ENCODE measurements at regions not wholly inside any gene's neighbourhood (a gene's known extent, or its start where the extent isn't known, plus 50 kb on each side); places are given as distances from the start of the nearest gene placed in this dataset.

GRCh38 chr15:47504624-47505256 lies 212.6 kb upstream of the SEMA6D start:
- H3K4me1 ChIP-seq (ENCODE audit: control extremely low read depth in 1 of 4, control insufficient read depth in 4 of 4, insufficient read depth in 4 of 4, low read length in 3 of 4), result peaks cover 18 to 38% (median 32%) of the 10 kb centered on the region in 4 experiments
- H3K36me3 ChIP-seq (ENCODE audit: control insufficient read depth in 4 of 4, insufficient read depth in 4 of 4, low read length in 3 of 4), result no peaks in the 10 kb centered on the region
- DNase-seq, result peak; percentile 23 to 78 (median 63)
- H3K27me3 ChIP-seq (replicated peaks in 2 of 5; ENCODE audit: control insufficient read depth in 4 of 5, insufficient read depth in 5 of 5, low read length in 4 of 5), result no peaks in the 10 kb centered on the region
- ChIA-PET POLR2A (no interaction called here), CTCF (no interaction called here)
- H3K4me3 ChIP-seq (ENCODE audit: control insufficient read depth in 1 of 7, extremely low read depth in 1 of 7, insufficient read depth in 4 of 7, low read depth in 2 of 7, low read length in 6 of 7), result peak overlapping the region in 4 of 7 experiments; percentile 19 to 46 (median 34)
- WGBS (ENCODE audit: insufficient coverage), result 10% methylated on average over 3 of the region's 7 CpGs
- H3K27ac ChIP-seq (ENCODE audit: insufficient read depth in 1 of 2, low read depth in 1 of 2, low read length in 2 of 2, poor library complexity in 1 of 2, severe bottlenecking in 2 of 2), result no peak overlapping the region
- no peaks in the 10 kb centered on the region for H3K9me3 ChIP-seq (ENCODE audit: control extremely low read depth in 1 of 5, control insufficient read depth in 4 of 5, insufficient read depth in 2 of 5, low read depth in 1 of 5, low read length in 4 of 5)

GRCh38 chr15:47505712-47506328 lies 211.5 kb upstream of the SEMA6D start:
- Histone ChIP-seq H3K4me3 (ENCODE audit: control insufficient read depth in 1 of 7, extremely low read depth in 1 of 7, insufficient read depth in 4 of 7, low read depth in 2 of 7, low read length in 6 of 7) (no peak overlapping the region), H3K4me1 (ENCODE audit: control extremely low read depth in 1 of 4, control insufficient read depth in 4 of 4, insufficient read depth in 4 of 4, low read length in 3 of 4) (peaks cover 18 to 38% (median 32%) of the 10 kb centered on the region in 4 experiments), H3K27me3 (replicated peaks in 2 of 5; ENCODE audit: control insufficient read depth in 4 of 5, insufficient read depth in 5 of 5, low read length in 4 of 5) (no peaks in the 10 kb centered on the region), H3K27ac (ENCODE audit: insufficient read depth in 1 of 2, low read depth in 1 of 2, low read length in 2 of 2, poor library complexity in 1 of 2, severe bottlenecking in 2 of 2) (no peak overlapping the region), H3K36me3 (ENCODE audit: control insufficient read depth in 4 of 4, insufficient read depth in 4 of 4, low read length in 3 of 4) (no peaks in the 10 kb centered on the region), H3K9me3 (ENCODE audit: control extremely low read depth in 1 of 5, control insufficient read depth in 4 of 5, insufficient read depth in 2 of 5, low read depth in 1 of 5, low read length in 4 of 5) (no peaks in the 10 kb centered on the region)
- CTCF ChIA-PET, result interaction anchor here (1.0 to 1.5 kb wide), 2 partner anchors 8 to 12 kb away, joined by 3 read pairs; no protein-coding TSS in a partner anchor
- WGBS (ENCODE audit: insufficient coverage), result 77% methylated on average over 4 of the region's 6 CpGs
- POLR2A ChIA-PET, result no interaction called here
- no peak for DNase-seq

- ChIA-PET CTCF (interaction anchor here (1.0 to 1.5 kb wide), 2 partner anchors 9 to 13 kb away, joined by 3 read pairs; no protein-coding TSS in a partner anchor), POLR2A (no interaction called here)
- Histone ChIP-seq H3K27me3 (replicated peaks in 2 of 5; ENCODE audit: control insufficient read depth in 4 of 5, insufficient read depth in 5 of 5, low read length in 4 of 5) (no peaks in the 10 kb centered on the region), H3K36me3 (ENCODE audit: control insufficient read depth in 4 of 4, insufficient read depth in 4 of 4, low read length in 3 of 4) (no peaks in the 10 kb centered on the region), H3K27ac (ENCODE audit: insufficient read depth in 1 of 2, low read depth in 1 of 2, low read length in 2 of 2, poor library complexity in 1 of 2, severe bottlenecking in 2 of 2) (no peak overlapping the region), H3K9me3 (ENCODE audit: control extremely low read depth in 1 of 5, control insufficient read depth in 4 of 5, insufficient read depth in 2 of 5, low read depth in 1 of 5, low read length in 4 of 5) (no peaks in the 10 kb centered on the region), H3K4me3 (ENCODE audit: control insufficient read depth in 1 of 7, extremely low read depth in 1 of 7, insufficient read depth in 4 of 7, low read depth in 2 of 7, low read length in 6 of 7) (no peak overlapping the region), H3K4me1 (ENCODE audit: control extremely low read depth in 1 of 4, control insufficient read depth in 4 of 4, insufficient read depth in 4 of 4, low read length in 3 of 4) (peaks cover 18 to 38% (median 32%) of the 10 kb centered on the region in 4 experiments)
- peak; percentile 6 to 66 (median 58) for DNase-seq
- whole genome bisulfite sequencing (ENCODE audit: insufficient coverage), result 44% methylated on average over 3 of the region's 8 CpGs
Measured at GRCh38 chr15:47506329-47507100, 210.8 kb upstream of the SEMA6D start.

GRCh38 chr15:47507221-47507985 lies 209.9 kb upstream of the SEMA6D start:
- H3K36me3 ChIP-seq (ENCODE audit: control insufficient read depth in 4 of 4, insufficient read depth in 4 of 4, low read length in 3 of 4), result no peaks in the 10 kb centered on the region
- CTCF ChIA-PET, result interaction anchor here (1.0 kb wide), 1 partner anchor 10 kb away, joined by 3 read pairs; no protein-coding TSS in a partner anchor
- POLR2A ChIA-PET, result no interaction called here
- H3K27ac ChIP-seq (ENCODE audit: insufficient read depth in 1 of 2, low read depth in 1 of 2, low read length in 2 of 2, poor library complexity in 1 of 2, severe bottlenecking in 2 of 2), result no peak overlapping the region
- DNase-seq, result no peak
- WGBS (ENCODE audit: insufficient coverage), result 96% methylated on average over 3 of the region's 6 CpGs
- H3K27me3 ChIP-seq (replicated peaks in 2 of 5; ENCODE audit: control insufficient read depth in 4 of 5, insufficient read depth in 5 of 5, low read length in 4 of 5), result peaks cover 0 to 6% (median 0%) of the 10 kb centered on the region in 5 experiments
- H3K9me3 ChIP-seq (ENCODE audit: control extremely low read depth in 1 of 5, control insufficient read depth in 4 of 5, insufficient read depth in 2 of 5, low read depth in 1 of 5, low read length in 4 of 5), result no peaks in the 10 kb centered on the region
- H3K4me3 ChIP-seq (ENCODE audit: control insufficient read depth in 1 of 7, extremely low read depth in 1 of 7, insufficient read depth in 4 of 7, low read depth in 2 of 7, low read length in 6 of 7), result no peak overlapping the region
- H3K4me1 ChIP-seq (ENCODE audit: control extremely low read depth in 1 of 4, control insufficient read depth in 4 of 4, insufficient read depth in 4 of 4, low read length in 3 of 4), result peaks cover 18 to 38% (median 32%) of the 10 kb centered on the region in 4 experiments

- POLR2A ChIA-PET, result interaction anchor here (0.6 kb wide), 2 partner anchors 10 to 299 kb away, joined by 3 read pairs; no protein-coding TSS in a partner anchor
- DNase-seq, result no peak
- CTCF ChIA-PET, result no interaction called here
- H3K4me3 ChIP-seq (ENCODE audit: control insufficient read depth in 1 of 7, extremely low read depth in 1 of 7, insufficient read depth in 4 of 7, low read depth in 2 of 7, low read length in 6 of 7), result no peak overlapping the region
- peaks cover 0 to 8% (median 0%) of the 10 kb centered on the region in 5 experiments for H3K27me3 ChIP-seq (replicated peaks in 2 of 5; ENCODE audit: control insufficient read depth in 4 of 5, insufficient read depth in 5 of 5, low read length in 4 of 5)
- peaks cover 4 to 8% (median 8%) of the 10 kb centered on the region in 4 experiments for H3K4me1 ChIP-seq (ENCODE audit: control extremely low read depth in 1 of 4, control insufficient read depth in 4 of 4, insufficient read depth in 4 of 4, low read length in 3 of 4)
- 100% methylated on average over 1 of the region's 1 CpG for WGBS (ENCODE audit: insufficient coverage)
- H3K9me3 ChIP-seq (ENCODE audit: control extremely low read depth in 1 of 5, control insufficient read depth in 4 of 5, insufficient read depth in 2 of 5, low read depth in 1 of 5, low read length in 4 of 5), result no peaks in the 10 kb centered on the region
- H3K36me3 ChIP-seq (ENCODE audit: control insufficient read depth in 4 of 4, insufficient read depth in 4 of 4, low read length in 3 of 4), result no peaks in the 10 kb centered on the region
- no peak overlapping the region for H3K27ac ChIP-seq (ENCODE audit: insufficient read depth in 1 of 2, low read depth in 1 of 2, low read length in 2 of 2, poor library complexity in 1 of 2, severe bottlenecking in 2 of 2)
Measured at GRCh38 chr15:47511261-47511660, 206.0 kb upstream of the SEMA6D start.

GRCh38 chr15:47513471-47513870 lies 203.8 kb upstream of the SEMA6D start:
- H3K27ac ChIP-seq (ENCODE audit: insufficient read depth in 1 of 2, low read depth in 1 of 2, low read length in 2 of 2, poor library complexity in 1 of 2, severe bottlenecking in 2 of 2), result no peak overlapping the region
- DNase-seq, result no peak
- ChIA-PET CTCF (interaction anchor here (0.7 kb wide), 1 partner anchor 471 kb away, joined by 3 read pairs; no protein-coding TSS in a partner anchor), POLR2A (no interaction called here)
- no peaks in the 10 kb centered on the region for H3K36me3 ChIP-seq (ENCODE audit: control insufficient read depth in 4 of 4, insufficient read depth in 4 of 4, low read length in 3 of 4)
- no peaks in the 10 kb centered on the region for H3K4me1 ChIP-seq (ENCODE audit: control extremely low read depth in 1 of 4, control insufficient read depth in 4 of 4, insufficient read depth in 4 of 4, low read length in 3 of 4)
- 100% methylated on average over 3 of the region's 5 CpGs for WGBS (ENCODE audit: insufficient coverage)
- no peak overlapping the region for H3K4me3 ChIP-seq (ENCODE audit: control insufficient read depth in 1 of 7, extremely low read depth in 1 of 7, insufficient read depth in 4 of 7, low read depth in 2 of 7, low read length in 6 of 7)
- H3K27me3 ChIP-seq (replicated peaks in 2 of 5; ENCODE audit: control insufficient read depth in 4 of 5, insufficient read depth in 5 of 5, low read length in 4 of 5), result peaks cover 0 to 11% (median 0%) of the 10 kb centered on the region in 5 experiments
- H3K9me3 ChIP-seq (ENCODE audit: control extremely low read depth in 1 of 5, control insufficient read depth in 4 of 5, insufficient read depth in 2 of 5, low read depth in 1 of 5, low read length in 4 of 5), result no peaks in the 10 kb centered on the region

All from common myeloid progenitor, CD34-positive (primary cell).